GM10266 (cell line): ENCODE measurements at regions not wholly inside any gene's neighbourhood (a gene's known extent, or its start where the extent isn't known, plus 50 kb on each side); places are given as distances from the start of the nearest gene placed in this dataset.

ENCODE experiments used
- DNase-seq: peaks from one replicate; pipeline ENCODE4 v3.0.0; 2012; ENCODE audit errors: extremely low spot score
- CTCF ChIP-seq: IDR thresholded peaks from 2 replicates; pipeline ENCODE4 v1.5.1; 2012; ENCODE audit warnings: mild to moderate bottlenecking, low read depth; ENCODE audit not compliant: control insufficient read depth, insufficient read depth; ENCODE audit errors: missing control alignments

- DNase-seq, result no peak
- TF ChIP-seq CTCF, result no peak
Measured at GRCh38 chr12:92562063-92562734, 140.6 kb upstream of the PLEKHG7 start.

DNA sequence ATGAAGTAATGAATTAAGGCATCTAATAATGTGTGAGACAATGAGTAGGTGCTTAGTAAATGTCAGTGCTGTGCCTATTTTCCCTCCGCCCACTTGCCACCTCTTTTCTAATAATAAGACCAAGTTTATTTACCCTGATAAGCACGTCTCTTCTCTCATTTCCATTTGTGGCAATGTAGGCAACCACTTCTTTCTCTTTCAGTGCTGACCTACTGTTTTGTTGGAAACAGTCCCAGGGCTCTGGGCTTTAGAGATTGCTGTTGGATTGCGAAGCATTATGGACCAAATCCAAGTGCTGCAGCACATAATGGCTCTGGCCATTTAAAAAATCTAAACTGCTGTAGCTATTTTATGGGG, 141.3 kb upstream of the PLEKHG7 start:
- no peak for DNase-seq

DNA sequence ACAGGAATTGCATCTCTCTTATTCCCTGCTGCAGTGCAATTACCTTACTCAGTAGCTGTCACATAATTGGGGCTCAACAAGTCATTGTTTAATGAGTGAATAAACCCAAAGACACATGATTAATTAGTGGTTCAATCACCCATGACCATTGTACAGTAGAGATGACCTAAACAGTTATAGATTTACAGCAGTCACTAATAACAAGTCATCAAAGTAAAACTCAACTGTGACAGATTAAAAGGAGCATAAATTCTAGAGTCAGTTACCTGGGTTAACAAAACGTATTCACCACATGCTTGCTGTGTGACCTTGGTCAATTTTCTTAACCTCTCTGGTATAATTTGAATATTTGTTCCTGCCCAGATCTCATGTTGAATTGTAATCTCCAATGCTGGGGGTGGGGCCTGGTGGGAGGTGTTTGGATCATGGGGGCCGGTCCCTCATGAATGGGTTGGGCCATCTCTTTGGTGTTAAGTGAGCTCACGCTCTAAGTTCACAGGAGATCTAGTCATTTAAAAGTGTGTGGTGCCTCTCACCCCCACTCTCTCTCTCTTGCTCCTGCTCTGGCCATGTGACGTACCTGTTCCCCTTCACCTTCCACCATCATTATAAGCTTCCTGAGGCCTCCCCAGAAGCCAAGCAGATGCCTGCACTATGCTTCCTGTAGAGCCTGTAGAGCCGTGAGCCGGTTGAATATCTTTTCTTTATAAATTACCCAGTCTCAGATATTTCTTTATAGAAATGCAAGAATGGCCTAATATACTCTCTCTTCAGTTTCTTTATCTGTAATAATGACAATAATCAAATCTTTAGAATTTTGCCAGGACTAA, 141.9 kb upstream of the PLEKHG7 start:
- DNase-seq, result no peak
- no peak for TF ChIP-seq CTCF

More for the DNA sequence above, 141.3 kb upstream of the PLEKHG7 start:
- no peak for TF ChIP-seq CTCF

- no peak for DNase-seq
- TF ChIP-seq CTCF, result no peak
Measured at GRCh38 chr12:92558806-92559205, 144.0 kb upstream of the PLEKHG7 start.

DNA sequence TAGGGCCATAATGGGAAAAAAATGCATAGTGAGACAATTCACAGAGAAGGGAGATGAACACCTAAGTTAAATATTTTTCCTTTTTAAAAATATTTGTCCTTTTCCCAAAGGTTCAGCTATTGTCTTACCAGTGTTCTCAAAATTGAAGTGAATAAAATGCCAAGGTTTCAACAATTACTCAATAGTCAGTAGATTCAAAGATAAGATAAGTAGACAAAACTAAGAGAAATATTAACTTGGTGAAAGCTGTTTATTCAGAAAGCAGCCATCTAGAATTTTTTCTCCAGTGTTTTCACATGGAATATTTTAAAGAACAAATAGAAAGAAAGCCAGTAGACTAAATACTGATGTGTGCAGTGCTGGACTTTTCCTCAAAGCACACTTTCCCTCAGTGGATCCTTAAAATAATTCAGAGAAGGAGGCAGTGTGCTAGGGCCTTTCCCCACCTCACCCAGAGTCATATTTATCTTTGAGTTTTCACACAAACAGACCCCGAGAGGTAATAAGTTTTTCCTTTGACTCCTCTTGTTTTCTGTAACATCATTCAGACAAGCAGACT, 144.5 kb upstream of the PLEKHG7 start:
- no peak for DNase-seq
- TF ChIP-seq CTCF, result no peak

DNA sequence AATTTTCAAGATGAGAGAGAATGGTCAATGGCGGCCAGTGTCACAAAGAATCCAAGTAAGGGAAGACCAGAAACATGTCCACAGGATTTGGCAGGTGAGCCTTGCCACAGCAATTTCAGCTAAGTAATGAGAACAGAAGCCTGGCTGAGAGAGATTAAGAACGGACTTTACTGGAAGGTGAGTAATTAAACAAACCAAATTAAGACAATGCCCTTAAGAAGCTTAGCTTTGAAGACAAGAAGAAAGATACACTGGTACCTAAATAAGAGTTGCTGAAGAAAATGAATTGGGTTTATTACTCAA, 145.4 kb upstream of the PLEKHG7 start:
- DNase-seq, result no peak
- no peak for TF ChIP-seq CTCF
